K562 (cell line): ENCODE measurements at regions not wholly inside any gene's neighbourhood (a gene's known extent, or its start where the extent isn't known, plus 50 kb on each side); places are given as distances from the start of the nearest gene placed in this dataset.

Source experiments
- ATAC-seq: fragments of 200-7000 bp; cut with Tn5 transposase; 3 replicates; pipeline ENCODE4 v1.9.1; 2020; ENCODE audit warnings: moderate library complexity
- BruUV-seq: library from RNA; stranded (reverse); fragments of 400-500 nt; replicated peaks from 2 replicates; lab custom pipeline; 2021; lab: Mats Ljungman, UMichigan
- CTCF ChIA-PET: fragments of 300-600 bp; formaldehyde crosslinking; extraction: SDS; loops from one replicate; lab custom pipeline; 2021; ENCODE audit warnings: low intra/inter-chr PET ratio; lab: Yijun Ruan, JAX
- POLR2A ChIA-PET: fragments of 300-600, 350-650 bp; sonication (Branson Sonifier 250); formaldehyde crosslinking; extraction: SDS; loops from one replicate; lab custom pipeline; 2021; ENCODE audit warnings: antibody characterized with exemption, inconsistent platforms; lab: Yijun Ruan, JAX
- DNase-seq, 4 experiments: peaks; one replicate each; pipeline versions ENCODE4 v3.0.0 to v3.0.0-alpha.2; 2011 to 2018; ENCODE audit warnings: low spot score in 3 of 4, mixed read lengths in 3 of 4; ENCODE audit errors: extremely low read depth in 1 of 4
- FAIRE-seq: peaks from 2 replicates; lab custom pipeline; 2011; peaks lifted over from hg19 to GRCh38; lab: Jason Lieb, UNC
- H2AFZ ChIP-seq: 2 replicates; pipeline ENCODE4 v1.6.0; 2011; ENCODE audit warnings: low read depth, low read length, control low read depth, inconsistent platforms
- H3K27ac ChIP-seq: fragments of 200-600 bp; 3 replicates; pipeline ENCODE4 v1.8.0; 2011; ENCODE audit warnings: low read depth, mild to moderate bottlenecking, control low read depth, inconsistent platforms, low read length, moderate library complexity, mixed read lengths; ENCODE audit errors: extremely low read depth
- H3K27me3 ChIP-seq, 2 experiments: fragments of 300-600 bp in 1 of 2; 2 replicates in 1 of 2; 3 replicates in 1 of 2; pipeline versions ENCODE4 v1.6.0 to v1.8.0; 2011; ENCODE audit warnings: inconsistent platforms in 2 of 2, low read length in 2 of 2, mild to moderate bottlenecking in 1 of 2, mixed read lengths in 1 of 2, moderate library complexity in 1 of 2; ENCODE audit not compliant: control insufficient read depth in 2 of 2, insufficient read depth in 2 of 2
- H3K36me3 ChIP-seq: fragments of 300-600 bp; 3 replicates; pipeline ENCODE4 v1.8.0; 2011; ENCODE audit warnings: mild to moderate bottlenecking, low read length, inconsistent platforms; ENCODE audit not compliant: control insufficient read depth, insufficient read depth
- H3K4me1 ChIP-seq, 2 experiments: fragments of 200-600 bp in 1 of 2; replicated peaks in 1 of 2; 2 replicates in 1 of 2; 3 replicates in 1 of 2; pipeline versions ENCODE4 v1.5.1 to v1.8.0; 2011; ENCODE audit warnings: inconsistent platforms in 2 of 2, low read length in 2 of 2, mild to moderate bottlenecking in 1 of 2, mixed read lengths in 1 of 2, moderate library complexity in 1 of 2; ENCODE audit not compliant: control insufficient read depth in 2 of 2, insufficient read depth in 2 of 2
- H3K4me2 ChIP-seq: 2 replicates; pipeline ENCODE4 v1.6.1; 2011; ENCODE audit warnings: low read length, control low read depth, inconsistent platforms, mixed read lengths; ENCODE audit not compliant: insufficient read depth
- H3K4me3 ChIP-seq: fragments of 200-600 bp; sonication (generic), shearing (Covaris generic); 2 replicates; pipeline ENCODE4 v1.5.1; 2016; ENCODE audit warnings: control low read depth, inconsistent platforms
- H3K79me2 ChIP-seq: fragments of 200-600 bp; 3 replicates; pipeline ENCODE4 v1.8.0; 2011; ENCODE audit warnings: low read length, inconsistent platforms; ENCODE audit not compliant: control insufficient read depth, insufficient read depth
- H3K9ac ChIP-seq, 2 experiments: 2 replicates each; pipeline versions ENCODE4 v1.6.0 to v1.6.1; 2011; ENCODE audit warnings: low read depth in 2 of 2, low read length in 2 of 2, control low read depth in 1 of 2, inconsistent platforms in 1 of 2, mild to moderate bottlenecking in 1 of 2, mixed read lengths in 1 of 2; ENCODE audit not compliant: insufficient read depth in 1 of 2
- H3K9me1 ChIP-seq: one replicate; pipeline ENCODE4 v1.6.0; 2011; ENCODE audit warnings: inconsistent platforms, mild to moderate bottlenecking, low read length, moderate library complexity; ENCODE audit not compliant: control insufficient read depth, insufficient read depth
- H3K9me3 ChIP-seq: replicated peaks from 2 replicates; pipeline ENCODE4 v1.5.1; 2011; ENCODE audit warnings: low read depth, low read length, inconsistent platforms; ENCODE audit not compliant: control insufficient read depth, insufficient read depth
- H4K20me1 ChIP-seq: replicated peaks from 2 replicates; pipeline ENCODE4 v1.6.1; 2011; ENCODE audit warnings: low read length, inconsistent platforms, mixed read lengths; ENCODE audit not compliant: control insufficient read depth, insufficient read depth
- CCNT2 ChIP-seq: IDR thresholded peaks from 2 replicates; pipeline ENCODE4 v1.6.1; 2011; ENCODE audit warnings: borderline replicate concordance, low read depth, mild to moderate bottlenecking, moderate library complexity, mixed read lengths, low read length; ENCODE audit not compliant: insufficient read length; ENCODE audit errors: extremely low read depth
- HDAC6 ChIP-seq: IDR thresholded peaks from 2 replicates; pipeline ENCODE4 v1.6.1; 2012; ENCODE audit warnings: low read depth, mild to moderate bottlenecking, control low read depth, inconsistent platforms, low read length, moderate library complexity
- NR2C2 ChIP-seq, 2 experiments: fragments of 200-800 bp in 1 of 2; sonication (Bioruptor generic) in 1 of 2; sonication (generic) in 1 of 2; formaldehyde crosslinking in 1 of 2; IDR thresholded peaks; 2 replicates each; pipeline versions ENCODE4 v1.6.1 to v1.8.0; 2016 to 2022; ENCODE audit warnings: mild to moderate bottlenecking in 1 of 2, missing compliant biosample characterization in 1 of 2, missing genetic modification characterization in 1 of 2, missing genetic modification reagents in 1 of 2
- RNF2 ChIP-seq: sonication (generic); IDR thresholded peaks from 2 replicates; pipeline ENCODE4 v1.6.1; 2016
- ZC3H11A ChIP-seq: IDR thresholded peaks from 2 replicates; pipeline ENCODE4 v1.6.1; 2012; ENCODE audit warnings: low read depth, low read length, improper control_type of control experiment
- ZC3H4 ChIP-seq: sonication (generic); formaldehyde crosslinking; IDR thresholded peaks from 2 replicates; pipeline ENCODE4 v1.9.0; 2021; ENCODE audit warnings: missing genetic modification reagents, borderline replicate concordance
- ZNF134 ChIP-seq: fragments of 250-450 bp; sonication (Bioruptor Pico); conservative IDR thresholded peaks from 2 replicates; pipeline ENCODE4 v1.4.0; 2020
- ZNF431 ChIP-seq: sonication (generic); formaldehyde crosslinking; IDR thresholded peaks from 2 replicates; pipeline ENCODE4 v1.8.0; 2022; ENCODE audit warnings: mild to moderate bottlenecking, missing genetic modification reagents
- WGBS: fragments of 100-300 bp; shearing (Covaris generic); methylation state at CpG from one replicate; pipeline ENCODE4 v1.1.6; 2016; ENCODE audit warnings: low coverage, mixed read lengths; ENCODE audit not compliant: insufficient coverage; ENCODE audit errors: missing lambda C conversion rate; 5-methylcytosine and 5-hydroxymethylcytosine counted together
- in situ Hi-C: fragments of 300-500 bp; cut with MboI; formaldehyde crosslinking; loops from 4 replicates; pipeline ENCODE4 v1.15.0; 2018; ENCODE audit warnings: inconsistent platforms, mixed read lengths
- intact Hi-C: fragments of 100-400 bp; cut with micrococcal nuclease; formaldehyde crosslinking; loops from 2 replicates; pipeline ENCODE4 v1.14.2; 2022
- TF ChIP-seq, protein P1 (sequence below): sonication (generic); formaldehyde crosslinking; IDR thresholded peaks from 2 replicates; pipeline ENCODE4 v1.8.1; 2023; ENCODE audit warnings: mild to moderate bottlenecking, missing genetic modification reagents
- TF ChIP-seq, protein P2 (sequence below), 2 experiments: fragments of 450-650 bp; IDR thresholded peaks; 2 replicates each; pipeline ENCODE4 v1.6.1; 2016; ENCODE audit warnings: mild to moderate bottlenecking in 2 of 2, borderline replicate concordance in 1 of 2, low read depth in 1 of 2, moderate library complexity in 1 of 2

DNA sequence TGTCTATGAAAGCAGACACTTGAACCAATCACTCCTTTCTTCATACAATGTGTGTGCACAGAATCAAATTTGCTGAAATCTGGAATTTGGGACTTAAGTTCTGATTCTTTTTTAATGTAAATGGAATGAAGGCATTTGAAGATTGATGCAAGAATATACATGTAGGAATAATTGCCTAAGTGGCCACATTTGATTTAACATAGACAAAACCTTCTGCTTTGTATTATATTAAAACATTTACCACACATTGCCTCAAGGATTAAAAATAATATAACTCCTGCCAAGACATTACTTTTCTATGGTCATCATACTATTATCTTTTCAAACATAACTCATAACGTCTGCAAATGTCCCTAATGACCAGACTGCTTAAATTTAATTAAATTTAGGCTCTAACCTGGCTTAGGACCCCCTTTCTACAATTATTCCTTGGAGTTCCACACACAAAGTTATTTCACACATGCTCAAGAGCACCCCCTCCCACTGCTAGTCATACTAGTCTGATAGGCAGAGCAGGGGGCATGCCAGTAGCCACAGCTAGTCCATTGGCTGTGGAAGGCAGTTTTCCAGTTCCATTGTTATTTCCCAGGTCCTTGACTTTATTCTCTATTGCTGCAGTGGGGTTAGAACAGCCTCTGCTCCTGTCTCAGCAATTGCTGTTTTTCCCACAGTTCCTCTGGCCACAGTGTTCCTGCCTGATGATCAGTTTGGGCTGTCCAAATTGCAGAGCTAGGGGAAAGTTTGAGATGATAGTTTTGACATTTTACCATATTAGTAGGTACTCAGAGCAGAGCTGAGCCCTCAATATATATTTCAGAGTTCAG, 360.6 kb upstream of the GRAMD2B start (continued):
- no peak for TF ChIP-seq CCNT2
- no peak for TF ChIP-seq RNF2
- TF ChIP-seq, protein P1, sequence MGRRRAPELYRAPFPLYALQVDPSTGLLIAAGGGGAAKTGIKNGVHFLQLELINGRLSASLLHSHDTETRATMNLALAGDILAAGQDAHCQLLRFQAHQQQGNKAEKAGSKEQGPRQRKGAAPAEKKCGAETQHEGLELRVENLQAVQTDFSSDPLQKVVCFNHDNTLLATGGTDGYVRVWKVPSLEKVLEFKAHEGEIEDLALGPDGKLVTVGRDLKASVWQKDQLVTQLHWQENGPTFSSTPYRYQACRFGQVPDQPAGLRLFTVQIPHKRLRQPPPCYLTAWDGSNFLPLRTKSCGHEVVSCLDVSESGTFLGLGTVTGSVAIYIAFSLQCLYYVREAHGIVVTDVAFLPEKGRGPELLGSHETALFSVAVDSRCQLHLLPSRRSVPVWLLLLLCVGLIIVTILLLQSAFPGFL (CRISPR knock-in tag) = no peak
- no peak for TF ChIP-seq ZNF431
- TF ChIP-seq ZC3H4 (CRISPR knock-in tag) = no peak

DNA sequence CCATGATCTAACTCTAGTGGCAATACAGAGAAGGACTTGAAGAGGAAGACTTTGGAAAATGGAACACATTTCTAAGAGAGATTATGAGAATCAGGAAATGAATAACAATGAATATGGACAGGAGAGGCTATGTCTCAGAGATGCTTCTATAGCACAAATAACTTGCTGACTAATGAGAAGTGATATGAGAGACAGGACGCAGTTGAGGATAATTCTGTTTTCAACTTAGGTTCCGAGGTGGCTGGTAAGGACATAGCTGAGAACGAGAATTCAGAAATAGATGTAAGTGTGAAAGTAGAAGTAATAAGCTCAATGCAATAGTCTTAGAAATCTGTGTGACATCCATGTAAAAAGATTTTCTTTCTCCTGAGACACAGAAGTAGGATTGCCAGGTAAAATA, 358.1 kb upstream of the GRAMD2B start:
- no peak overlapping the region for H3K4me3 ChIP-seq
- FAIRE-seq (no peak), DNase-seq (no peak), ATAC-seq (no peak)
- H4K20me1 ChIP-seq = no peaks in the 10 kb centered on the region
- no peak for TF ChIP-seq ZNF134 (CRISPR knock-in tag)
- TF ChIP-seq NR2C2 (CRISPR knock-in tag; IDR thresholded peaks at IDR 0.05) = no peak
- no peak for TF ChIP-seq NR2C2 (tag; IDR thresholded peaks at IDR 0.05)
- TF ChIP-seq HDAC6 = no peak
- TF ChIP-seq ZC3H11A = no peak
- TF ChIP-seq, protein P2, sequence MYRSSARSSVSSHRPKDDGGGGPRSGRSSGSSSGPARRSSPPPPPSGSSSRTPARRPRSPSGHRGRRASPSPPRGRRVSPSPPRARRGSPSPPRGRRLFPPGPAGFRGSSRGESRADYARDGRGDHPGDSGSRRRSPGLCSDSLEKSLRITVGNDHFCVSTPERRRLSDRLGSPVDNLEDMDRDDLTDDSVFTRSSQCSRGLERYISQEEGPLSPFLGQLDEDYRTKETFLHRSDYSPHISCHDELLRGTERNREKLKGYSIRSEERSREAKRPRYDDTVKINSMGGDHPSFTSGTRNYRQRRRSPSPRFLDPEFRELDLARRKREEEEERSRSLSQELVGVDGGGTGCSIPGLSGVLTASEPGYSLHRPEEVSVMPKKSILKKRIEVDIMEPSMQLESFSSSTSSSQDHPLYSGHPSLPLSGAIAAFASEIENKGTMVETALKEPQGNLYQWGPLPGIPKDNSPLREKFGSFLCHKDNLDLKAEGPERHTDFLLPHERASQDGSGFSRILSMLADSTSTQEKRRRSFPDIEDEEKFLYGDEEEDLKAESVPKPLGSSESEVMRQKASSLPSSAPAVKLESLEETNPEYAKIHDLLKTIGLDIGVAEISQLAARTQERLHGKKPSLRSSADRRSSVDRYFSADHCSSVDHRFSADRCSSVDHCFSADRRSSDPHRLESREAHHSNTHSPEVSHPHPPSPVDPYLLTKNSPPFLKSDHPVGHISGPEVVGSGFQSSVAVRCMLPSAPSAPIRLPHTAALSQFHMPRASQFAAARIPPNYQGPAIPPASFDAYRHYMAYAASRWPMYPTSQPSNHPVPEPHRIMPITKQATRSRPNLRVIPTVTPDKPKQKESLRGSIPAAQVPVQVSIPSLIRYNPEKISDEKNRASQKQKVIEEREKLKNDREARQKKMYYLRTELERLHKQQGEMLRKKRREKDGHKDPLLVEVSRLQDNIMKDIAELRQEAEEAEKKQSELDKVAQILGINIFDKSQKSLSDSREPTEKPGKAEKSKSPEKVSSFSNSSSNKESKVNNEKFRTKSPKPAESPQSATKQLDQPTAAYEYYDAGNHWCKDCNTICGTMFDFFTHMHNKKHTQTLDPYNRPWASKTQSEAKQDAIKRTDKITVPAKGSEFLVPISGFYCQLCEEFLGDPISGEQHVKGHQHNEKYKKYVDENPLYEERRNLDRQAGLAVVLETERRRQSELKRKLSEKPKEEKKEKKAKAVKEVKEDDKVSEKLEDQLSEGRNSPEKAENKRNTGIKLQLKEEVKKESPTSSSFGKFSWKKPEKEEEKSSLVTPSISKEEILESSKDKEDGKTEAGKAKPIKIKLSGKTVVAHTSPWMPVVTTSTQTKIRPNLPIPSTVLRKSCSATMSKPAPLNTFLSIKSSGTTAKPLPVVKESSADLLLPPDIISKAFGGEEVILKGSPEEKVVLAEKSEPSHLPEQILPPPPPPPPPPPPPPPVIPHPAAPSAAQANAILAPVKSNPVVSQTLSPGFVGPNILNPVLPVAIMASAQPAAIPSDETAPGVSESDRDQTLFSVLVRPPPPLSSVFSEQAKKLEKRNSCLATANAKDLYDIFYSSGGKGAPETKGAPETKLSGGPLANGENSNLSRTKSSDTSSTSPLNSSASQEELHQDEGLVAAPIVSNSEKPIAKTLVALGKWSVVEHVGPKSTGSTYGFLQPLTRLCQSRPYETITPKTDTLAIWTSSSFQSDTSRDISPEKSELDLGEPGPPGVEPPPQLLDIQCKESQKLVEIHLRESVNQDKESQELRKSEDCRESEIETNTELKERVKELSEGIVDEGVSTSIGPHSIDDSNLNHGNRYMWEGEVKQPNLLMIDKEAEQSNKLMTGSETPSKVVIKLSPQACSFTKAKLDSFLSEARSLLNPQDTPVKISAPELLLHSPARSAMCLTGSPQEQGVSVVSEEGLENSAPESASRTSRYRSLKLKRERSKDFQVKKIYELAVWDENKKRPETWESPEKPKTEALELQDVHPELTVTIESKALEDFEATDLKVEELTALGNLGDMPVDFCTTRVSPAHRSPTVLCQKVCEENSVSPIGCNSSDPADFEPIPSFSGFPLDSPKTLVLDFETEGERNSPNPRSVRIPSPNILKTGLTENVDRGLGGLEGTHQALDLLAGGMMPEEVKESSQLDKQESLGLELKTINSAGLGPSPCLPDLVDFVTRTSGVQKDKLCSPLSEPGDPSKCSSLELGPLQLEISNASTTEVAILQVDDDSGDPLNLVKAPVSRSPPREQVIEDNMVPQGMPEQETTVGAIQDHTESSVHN (IDR thresholded peaks at IDR 0.05; ENCODE audit: borderline replicate concordance in 1 of 2, low read depth in 1 of 2) = no peak
- CTCF ChIA-PET = no interaction called here
- intact Hi-C loops = no loop called here
- no peaks in the 10 kb centered on the region for H3K9me1 ChIP-seq
- H3K79me2 ChIP-seq = no peaks in the 10 kb centered on the region
- POLR2A ChIA-PET = no interaction called here
- H3K4me2 ChIP-seq = no peak overlapping the region
- no peak overlapping the region for H3K9ac ChIP-seq
- H3K36me3 ChIP-seq = no peaks in the 10 kb centered on the region
- 0 out of 2 replicates have a peak, but pooled peaks cover 2% of the 10 kb centered on the region for H3K9me3 ChIP-seq
- no peaks in the 10 kb centered on the region for H3K27me3 ChIP-seq
- WGBS = 2% methylated on average over 3 of the region's 3 CpGs
- BruUV-seq = no TSS peak
- H3K27ac ChIP-seq = no peak overlapping the region
- in situ Hi-C loops = no loop called here
- no peak overlapping the region for H2AFZ ChIP-seq
- H3K4me1 ChIP-seq = no peaks in the 10 kb centered on the region
